ENCODE measurements at regions not wholly inside any gene's neighbourhood (a gene's known extent, or its start where the extent isn't known, plus 50 kb on each side); places are given as distances from the start of the nearest gene placed in this dataset.

- Mint-ChIP-seq H3K4me1 (no peaks in the 10 kb centered on the region), H3K27me3 (no peaks in the 10 kb centered on the region), H3K27ac (no peak overlapping the region)
Observed at GRCh38 chr7:46577394-46577793, 656.3 kb upstream of the IGFBP3 start.

GRCh38 chr7:46576950-46577349 is 655.9 kb upstream of the IGFBP3 start:
- Mint-ChIP-seq H3K27ac (no peak overlapping the region), H3K4me3 (no peak overlapping the region), H3K27me3 (no peaks in the 10 kb centered on the region), H3K9me3 (peaks cover 1% of the 10 kb centered on the region), H3K4me1 (no peaks in the 10 kb centered on the region), H3K36me3 (no peaks in the 10 kb centered on the region)
- no peak for DNase-seq (ENCODE audit: low spot score in 2 of 2)
- ATAC-seq (ENCODE audit: low read depth), result no peak

More at GRCh38 chr7:46577394-46577793, 656.3 kb upstream of the IGFBP3 start:
- ATAC-seq (ENCODE audit: low read depth), result no peak
- H3K9me3 Mint-ChIP-seq, result peaks cover 1% of the 10 kb centered on the region
- H3K4me3 Mint-ChIP-seq, result no peak overlapping the region
- no peaks in the 10 kb centered on the region for H3K36me3 Mint-ChIP-seq
- DNase-seq (ENCODE audit: low spot score in 2 of 2), result no peak

GRCh38 chr7:46572691-46573090 is 651.6 kb upstream of the IGFBP3 start:
- Mint-ChIP-seq H3K27ac (no peak overlapping the region), H3K9me3 (peaks cover 5% of the 10 kb centered on the region), H3K36me3 (no peaks in the 10 kb centered on the region), H3K27me3 (no peaks in the 10 kb centered on the region), H3K4me1 (no peaks in the 10 kb centered on the region), H3K4me3 (no peak overlapping the region)
- no peak for DNase-seq (ENCODE audit: low spot score in 2 of 2)
- no peak for ATAC-seq (ENCODE audit: low read depth)

- Mint-ChIP-seq H3K4me3 (no peak overlapping the region), H3K27ac (no peak overlapping the region), H3K4me1 (no peaks in the 10 kb centered on the region), H3K36me3 (no peaks in the 10 kb centered on the region), H3K9me3 (peaks cover 6% of the 10 kb centered on the region), H3K27me3 (no peaks in the 10 kb centered on the region)
- DNase-seq (ENCODE audit: low spot score in 2 of 2) (no peak), ATAC-seq (ENCODE audit: low read depth) (no peak)
Observed at GRCh38 chr7:46571996-46572395, 650.9 kb upstream of the IGFBP3 start.

GRCh38 chr7:46569133-46569465 is 648.0 kb upstream of the IGFBP3 start:
- Mint-ChIP-seq H3K4me3 (no peak overlapping the region), H3K36me3 (no peaks in the 10 kb centered on the region), H3K9me3 (peaks cover 7% of the 10 kb centered on the region), H3K27me3 (no peaks in the 10 kb centered on the region), H3K4me1 (no peaks in the 10 kb centered on the region), H3K27ac (no peak overlapping the region)
- DNase-seq (ENCODE audit: low spot score in 2 of 2), result no peak
- no peak for ATAC-seq (ENCODE audit: low read depth)

- DNase-seq (ENCODE audit: low spot score in 2 of 2) (no peak), ATAC-seq (ENCODE audit: low read depth) (no peak)
- Mint-ChIP-seq H3K36me3 (no peaks in the 10 kb centered on the region), H3K27me3 (no peaks in the 10 kb centered on the region), H3K9me3 (peaks cover 7% of the 10 kb centered on the region), H3K4me3 (no peak overlapping the region), H3K4me1 (no peaks in the 10 kb centered on the region), H3K27ac (no peak overlapping the region)
Observed at GRCh38 chr7:46568420-46569132, 647.5 kb upstream of the IGFBP3 start.

GRCh38 chr7:46567858-46568257 is 646.8 kb upstream of the IGFBP3 start:
- Mint-ChIP-seq H3K9me3 (peaks cover 7% of the 10 kb centered on the region), H3K27me3 (no peaks in the 10 kb centered on the region), H3K4me3 (no peak overlapping the region), H3K4me1 (no peaks in the 10 kb centered on the region), H3K36me3 (no peaks in the 10 kb centered on the region), H3K27ac (no peak overlapping the region)
- no peak for ATAC-seq (ENCODE audit: low read depth)
- DNase-seq (ENCODE audit: low spot score in 2 of 2), result no peak

- Mint-ChIP-seq H3K9me3 (peaks cover 12% of the 10 kb centered on the region), H3K27me3 (no peaks in the 10 kb centered on the region), H3K4me3 (no peak overlapping the region), H3K27ac (no peak overlapping the region), H3K4me1 (no peaks in the 10 kb centered on the region), H3K36me3 (no peaks in the 10 kb centered on the region)
- ATAC-seq (ENCODE audit: low read depth) (no peak), DNase-seq (ENCODE audit: low spot score in 2 of 2) (no peak)
Observed at GRCh38 chr7:46566097-46566774, 645.2 kb upstream of the IGFBP3 start.

GRCh38 chr7:46565253-46566096 is 644.4 kb upstream of the IGFBP3 start:
- Mint-ChIP-seq H3K4me3 (no peak overlapping the region), H3K9me3 (peaks cover 13% of the 10 kb centered on the region), H3K27me3 (no peaks in the 10 kb centered on the region), H3K4me1 (no peaks in the 10 kb centered on the region), H3K36me3 (no peaks in the 10 kb centered on the region), H3K27ac (no peak overlapping the region)
- no peak for DNase-seq (ENCODE audit: low spot score in 2 of 2)
- no peak for ATAC-seq (ENCODE audit: low read depth)

GRCh38 chr7:46559194-46559832 is 638.2 kb upstream of the IGFBP3 start:
- no peak overlapping the region for H3K27ac Mint-ChIP-seq
- no peak for DNase-seq (ENCODE audit: low spot score in 2 of 2)

GRCh38 chr7:46558482-46559193 is 637.6 kb upstream of the IGFBP3 start:
- Mint-ChIP-seq H3K9me3 (peaks cover 13% of the 10 kb centered on the region), H3K4me3 (no peak overlapping the region), H3K4me1 (no peaks in the 10 kb centered on the region), H3K27ac (no peak overlapping the region), H3K36me3 (no peaks in the 10 kb centered on the region), H3K27me3 (no peaks in the 10 kb centered on the region)
- ATAC-seq (ENCODE audit: low read depth), result no peak
- no peak for DNase-seq (ENCODE audit: low spot score in 2 of 2)

More at GRCh38 chr7:46559194-46559832, 638.2 kb upstream of the IGFBP3 start:
- Mint-ChIP-seq H3K36me3 (no peaks in the 10 kb centered on the region), H3K4me3 (no peak overlapping the region), H3K9me3 (peaks cover 11% of the 10 kb centered on the region), H3K27me3 (no peaks in the 10 kb centered on the region), H3K4me1 (no peaks in the 10 kb centered on the region)
- no peak for ATAC-seq (ENCODE audit: low read depth)

GRCh38 chr7:46557781-46558180 is 636.7 kb upstream of the IGFBP3 start:
- H3K36me3 Mint-ChIP-seq, result no peaks in the 10 kb centered on the region
- no peak overlapping the region for H3K4me3 Mint-ChIP-seq
- H3K9me3 Mint-ChIP-seq, result peaks cover 13% of the 10 kb centered on the region
- H3K27me3 Mint-ChIP-seq, result no peaks in the 10 kb centered on the region
- DNase-seq (ENCODE audit: low spot score in 2 of 2), result no peak
- H3K27ac Mint-ChIP-seq, result no peak overlapping the region
- ATAC-seq (ENCODE audit: low read depth), result no peak
- no peaks in the 10 kb centered on the region for H3K4me1 Mint-ChIP-seq

GRCh38 chr7:46557295-46557711 is 636.2 kb upstream of the IGFBP3 start:
- H3K27me3 Mint-ChIP-seq, result no peaks in the 10 kb centered on the region
- no peaks in the 10 kb centered on the region for H3K4me1 Mint-ChIP-seq
- no peak overlapping the region for H3K4me3 Mint-ChIP-seq
- no peak for ATAC-seq (ENCODE audit: low read depth)
- peaks cover 11% of the 10 kb centered on the region for H3K9me3 Mint-ChIP-seq
- DNase-seq (ENCODE audit: low spot score in 2 of 2), result no peak
- no peaks in the 10 kb centered on the region for H3K36me3 Mint-ChIP-seq
- H3K27ac Mint-ChIP-seq, result no peak overlapping the region

Measured in memory B cell (primary cell).